Stomach smooth muscle (tissue), 2 donors: ENCODE measurements at regions not wholly inside any gene's neighbourhood (a gene's known extent, or its start where the extent isn't known, plus 50 kb on each side); places are given as distances from the start of the nearest gene placed in this dataset.
"Not testable (repeated sequence)": the region's sequence is repeated elsewhere in the genome, so short reads cannot be mapped to it uniquely, and the experiment has no call there.

Source experiments
- H3K27ac ChIP-seq: one replicate; pipeline ENCODE4 v1.7.0; 2013; ENCODE audit warnings: mild to moderate bottlenecking, low read length, inconsistent platforms
- H3K27me3 ChIP-seq, 2 donors: one replicate each; pipeline ENCODE4 v1.7.0; 2013; ENCODE audit warnings: low read length in 2 of 2; ENCODE audit not compliant: insufficient read depth in 2 of 2, control insufficient read depth in 1 of 2
- H3K36me3 ChIP-seq, 2 donors: one replicate each; pipeline ENCODE4 v1.7.0; 2013; ENCODE audit warnings: low read length in 2 of 2; ENCODE audit not compliant: control insufficient read depth in 2 of 2, insufficient read depth in 2 of 2
- H3K4me1 ChIP-seq: one replicate; pipeline ENCODE4 v1.7.0; 2013; ENCODE audit warnings: low read length; ENCODE audit not compliant: control insufficient read depth, insufficient read depth
- H3K4me3 ChIP-seq, 2 donors: one replicate each; pipeline ENCODE4 v1.7.0; 2013; ENCODE audit warnings: low read length in 2 of 2
- H3K9ac ChIP-seq, 2 donors: one replicate each; pipeline ENCODE4 v1.7.0; 2013; ENCODE audit warnings: low read length in 2 of 2, mild to moderate bottlenecking in 1 of 2
- H3K9me3 ChIP-seq, 2 donors: one replicate each; pipeline ENCODE4 v1.7.0; 2013; ENCODE audit warnings: low read length in 2 of 2; ENCODE audit not compliant: control insufficient read depth in 2 of 2
- donor health status: healthy.
- donor health status: Pancreatic carcinoma.

- no peak overlapping the region for H3K27ac ChIP-seq
These were observed 233.4 kb upstream of the ID4 start for GRCh38 chr6:19603721-19604120.

GRCh38 chr6:19605624-19606023 lies 231.5 kb upstream of the ID4 start:
- Histone ChIP-seq H3K9ac (no peak overlapping the region), H3K36me3 (no peaks in the 10 kb centered on the region), H3K4me3 (no peak overlapping the region), H3K4me1 (no peaks in the 10 kb centered on the region), H3K9me3 (no peaks in the 10 kb centered on the region), H3K27ac (no peak overlapping the region), H3K27me3 (no peaks in the 10 kb centered on the region)

More at GRCh38 chr6:19603721-19604120, 233.4 kb upstream of the ID4 start:
- no peak overlapping the region for H3K4me3 ChIP-seq
- H3K36me3 ChIP-seq = no peaks in the 10 kb centered on the region
- no peaks in the 10 kb centered on the region for H3K27me3 ChIP-seq
- no peaks in the 10 kb centered on the region for H3K4me1 ChIP-seq
- no peaks in the 10 kb centered on the region for H3K9me3 ChIP-seq
- no peak overlapping the region for H3K9ac ChIP-seq

GRCh38 chr6:19608546-19608945 lies 228.6 kb upstream of the ID4 start:
- H3K27ac ChIP-seq = no peak overlapping the region
- H3K4me1 ChIP-seq = no peaks in the 10 kb centered on the region
- no peaks in the 10 kb centered on the region for H3K27me3 ChIP-seq
- no peaks in the 10 kb centered on the region for H3K9me3 ChIP-seq
- no peak overlapping the region for H3K9ac ChIP-seq
- no peak overlapping the region for H3K4me3 ChIP-seq
- H3K36me3 ChIP-seq = no peaks in the 10 kb centered on the region

- H3K27me3 ChIP-seq = no peaks in the 10 kb centered on the region
- H3K27ac ChIP-seq = no peak overlapping the region
- H3K9ac ChIP-seq = no peak overlapping the region
- no peak overlapping the region for H3K4me3 ChIP-seq
- no peaks in the 10 kb centered on the region for H3K4me1 ChIP-seq
- peaks cover 0 to 4% of the 10 kb centered on the region in 2 donors for H3K9me3 ChIP-seq
- no peaks in the 10 kb centered on the region for H3K36me3 ChIP-seq
These were observed 227.1 kb upstream of the ID4 start for GRCh38 chr6:19609972-19610641.

GRCh38 chr6:19612672-19613466 lies 224.3 kb upstream of the ID4 start:
- not testable (repeated sequence) for H3K4me3 ChIP-seq, H3K9ac ChIP-seq, H3K4me1 ChIP-seq, H3K27me3 ChIP-seq, H3K36me3 ChIP-seq, H3K27ac ChIP-seq, H3K9me3 ChIP-seq

- peaks cover 0 to 9% of the 10 kb centered on the region in 2 donors for H3K9me3 ChIP-seq
- no peaks in the 10 kb centered on the region for H3K4me1 ChIP-seq
- no peak overlapping the region for H3K9ac ChIP-seq
- no peaks in the 10 kb centered on the region for H3K27me3 ChIP-seq
- H3K27ac ChIP-seq = no peak overlapping the region
- H3K36me3 ChIP-seq = no peaks in the 10 kb centered on the region
- H3K4me3 ChIP-seq = no peak overlapping the region
These were observed 223.5 kb upstream of the ID4 start for GRCh38 chr6:19613678-19614077.

GRCh38 chr6:19616022-19616421 lies 221.1 kb upstream of the ID4 start:
- no peak overlapping the region for H3K9ac ChIP-seq
- peaks cover 0 to 9% of the 10 kb centered on the region in 2 donors for H3K9me3 ChIP-seq
- H3K27me3 ChIP-seq = no peaks in the 10 kb centered on the region
- no peak overlapping the region for H3K4me3 ChIP-seq
- no peak overlapping the region for H3K27ac ChIP-seq
- no peaks in the 10 kb centered on the region for H3K4me1 ChIP-seq
- no peaks in the 10 kb centered on the region for H3K36me3 ChIP-seq

GRCh38 chr6:19632230-19632629 lies 204.9 kb upstream of the ID4 start:
- Histone ChIP-seq H3K4me3 (no peak overlapping the region), H3K27me3 (no peaks in the 10 kb centered on the region), H3K4me1 (no peaks in the 10 kb centered on the region), H3K27ac (no peak overlapping the region), H3K9ac (no peak overlapping the region), H3K36me3 (no peaks in the 10 kb centered on the region), H3K9me3 (no peaks in the 10 kb centered on the region)

GRCh38 chr6:19632786-19633185 lies 204.4 kb upstream of the ID4 start:
- H3K9ac ChIP-seq = no peak overlapping the region
- no peak overlapping the region for H3K27ac ChIP-seq
- H3K36me3 ChIP-seq = no peaks in the 10 kb centered on the region
- H3K9me3 ChIP-seq = no peaks in the 10 kb centered on the region
- no peaks in the 10 kb centered on the region for H3K27me3 ChIP-seq
- no peak overlapping the region for H3K4me3 ChIP-seq
- H3K4me1 ChIP-seq = no peaks in the 10 kb centered on the region

GRCh38 chr6:19635728-19636127 lies 201.4 kb upstream of the ID4 start:
- Histone ChIP-seq H3K27ac (no peak overlapping the region), H3K9me3 (no peaks in the 10 kb centered on the region), H3K4me3 (no peak overlapping the region), H3K4me1 (no peaks in the 10 kb centered on the region), H3K9ac (no peak overlapping the region), H3K36me3 (no peaks in the 10 kb centered on the region), H3K27me3 (no peaks in the 10 kb centered on the region)

GRCh38 chr6:19637010-19637409 lies 200.2 kb upstream of the ID4 start:
- Histone ChIP-seq H3K36me3 (no peaks in the 10 kb centered on the region), H3K4me3 (no peak overlapping the region), H3K4me1 (no peaks in the 10 kb centered on the region), H3K27ac (no peak overlapping the region), H3K9me3 (no peaks in the 10 kb centered on the region), H3K9ac (no peak overlapping the region), H3K27me3 (no peaks in the 10 kb centered on the region)
